H1 (cell line): ENCODE measurements at regions not wholly inside any gene's neighbourhood (a gene's known extent, or its start where the extent isn't known, plus 50 kb on each side); places are given as distances from the start of the nearest gene placed in this dataset.

Experiments
- CTCF ChIA-PET: fragments of 300-600 bp; sonication (Branson Sonifier 250); formaldehyde crosslinking; loops from one replicate; lab custom pipeline; 2021; ENCODE audit not compliant: partially characterized antibody; lab: Charles Lee
- POLR2A ChIA-PET: fragments of 300-600 bp; sonication (Branson Sonifier 250); formaldehyde crosslinking; loops from one replicate; lab custom pipeline; 2021; ENCODE audit warnings: inconsistent platforms; ENCODE audit not compliant: partially characterized antibody; lab: Charles Lee
- DNase-seq, 2 experiments: peaks; one replicate each; pipeline versions ENCODE4 v3.0.0 to v3.0.0-alpha.2; 2010 to 2022; ENCODE audit warnings: low spot score in 2 of 2, low read depth in 1 of 2, mixed read lengths in 1 of 2
- FAIRE-seq: peaks from 2 replicates; lab custom pipeline; 2011; peaks lifted over from hg19 to GRCh38; lab: Jason Lieb, UNC
- H2AFZ ChIP-seq: 2 replicates; pipeline ENCODE4 v1.8.1; 2012; ENCODE audit warnings: low read length, inconsistent platforms
- H2AK5ac ChIP-seq: 2 replicates; pipeline ENCODE4 v1.6.1; 2013; ENCODE audit warnings: low read depth, low read length
- H2BK120ac ChIP-seq: replicated peaks from 2 replicates; pipeline ENCODE3; 2013; ENCODE audit warnings: low read depth, low read length, inconsistent platforms
- H2BK12ac ChIP-seq: 2 replicates; pipeline ENCODE4 v1.6.1; 2013; ENCODE audit warnings: low read depth, low read length
- H2BK15ac ChIP-seq: 2 replicates; pipeline ENCODE4 v1.6.1; 2013; ENCODE audit warnings: low read length
- H2BK20ac ChIP-seq: 2 replicates; pipeline ENCODE4 v1.6.1; 2013; ENCODE audit warnings: low read length
- H2BK5ac ChIP-seq: 2 replicates; pipeline ENCODE4 v1.6.1; 2013; ENCODE audit warnings: low read depth, low read length
- H3K14ac ChIP-seq: 2 replicates; pipeline ENCODE4 v1.6.1; 2013; ENCODE audit warnings: inconsistent platforms; ENCODE audit not compliant: insufficient read length
- H3K18ac ChIP-seq: 2 replicates; pipeline ENCODE4 v1.6.1; 2013; ENCODE audit warnings: low read length; ENCODE audit errors: extremely low read depth
- H3K23ac ChIP-seq: 2 replicates; pipeline ENCODE4 v1.6.1; 2013; ENCODE audit warnings: inconsistent platforms; ENCODE audit not compliant: insufficient read length
- H3K23me2 ChIP-seq: 2 replicates; pipeline ENCODE4 v1.6.1; 2013; ENCODE audit warnings: low read depth, low read length
- H3K27ac ChIP-seq: 2 replicates; pipeline ENCODE4 v1.6.1; 2011; ENCODE audit warnings: low read depth, low read length, inconsistent platforms
- H3K27me3 ChIP-seq, 4 experiments: replicated peaks in 1 of 4; 1 replicate in 1 of 4; 2 replicates in 3 of 4; pipeline versions ENCODE4 v1.6.1 to v1.8.1; 2011 to 2013; ENCODE audit warnings: low read length in 3 of 4, mild to moderate bottlenecking in 3 of 4, inconsistent platforms in 2 of 4, mixed read lengths in 2 of 4, moderate library complexity in 1 of 4; ENCODE audit not compliant: control insufficient read depth in 3 of 4, insufficient read depth in 3 of 4; ENCODE audit errors: extremely low read depth in 1 of 4
- H3K36me3 ChIP-seq, 4 experiments: 2 replicates each; pipeline versions ENCODE4 v1.6.1 to v1.8.1; 2011 to 2013; ENCODE audit warnings: mild to moderate bottlenecking in 4 of 4, low read length in 3 of 4, moderate library complexity in 2 of 4, control low read depth in 1 of 4, inconsistent platforms in 1 of 4; ENCODE audit not compliant: insufficient read depth in 4 of 4, control insufficient read depth in 2 of 4
- H3K4ac ChIP-seq: replicated peaks from 2 replicates; pipeline ENCODE3; 2013; ENCODE audit warnings: low read length, low read depth, mixed read lengths, inconsistent platforms; ENCODE audit not compliant: insufficient read length
- H3K4me1 ChIP-seq, 4 experiments: replicated peaks in 1 of 4; 1 replicate in 1 of 4; 2 replicates in 3 of 4; pipeline versions ENCODE4 v1.6.1 to v1.8.1; 2011 to 2013; ENCODE audit warnings: low read length in 3 of 4, inconsistent platforms in 2 of 4, mixed read lengths in 1 of 4; ENCODE audit not compliant: insufficient read depth in 4 of 4, control insufficient read depth in 3 of 4
- H3K4me2 ChIP-seq, 2 experiments: 2 replicates each; pipeline versions ENCODE4 v1.6.1 to v1.8.1; 2011 to 2013; ENCODE audit warnings: low read depth in 2 of 2, low read length in 2 of 2, control low read depth in 1 of 2, inconsistent platforms in 1 of 2, mild to moderate bottlenecking in 1 of 2; ENCODE audit not compliant: insufficient read depth in 1 of 2
- H3K4me3 ChIP-seq, 4 experiments: fragments of 200-600, 300-600 bp in 1 of 4; sonication (generic), shearing (Covaris generic), sonication (Bioruptor Twin) in 1 of 4; 2 replicates each; pipeline versions ENCODE4 v1.5.1 to v1.8.1; 2011 to 2016; ENCODE audit warnings: low read length in 4 of 4, low read depth in 3 of 4, control low read depth in 2 of 4, inconsistent platforms in 2 of 4, mild to moderate bottlenecking in 2 of 4, mixed read lengths in 1 of 4, moderate library complexity in 1 of 4; ENCODE audit not compliant: insufficient read depth in 2 of 4; ENCODE audit errors: extremely low read depth in 1 of 4
- H3K56ac ChIP-seq: replicated peaks from 2 replicates; pipeline ENCODE3; 2013; ENCODE audit warnings: low read depth, mild to moderate bottlenecking, mixed read lengths, low read length, inconsistent platforms; ENCODE audit not compliant: insufficient read length
- H3K79me1 ChIP-seq: 2 replicates; pipeline ENCODE4 v1.6.1; 2013; ENCODE audit warnings: low read depth, low read length, control low read depth
- H3K79me2 ChIP-seq, 2 experiments: 2 replicates each; pipeline versions ENCODE4 v1.6.1 to v1.8.1; 2012 to 2013; ENCODE audit warnings: low read length in 2 of 2, mild to moderate bottlenecking in 2 of 2, inconsistent platforms in 1 of 2; ENCODE audit not compliant: insufficient read depth in 2 of 2, control insufficient read depth in 1 of 2
- H3K9ac ChIP-seq, 4 experiments: replicated peaks in 1 of 4; 1 replicate in 1 of 4; 2 replicates in 3 of 4; pipeline versions ENCODE4 v1.6.1 to v1.8.1; 2011 to 2013; ENCODE audit warnings: low read depth in 3 of 4, low read length in 3 of 4, control low read depth in 2 of 4, mild to moderate bottlenecking in 2 of 4, moderate library complexity in 2 of 4, inconsistent platforms in 1 of 4; ENCODE audit errors: extremely low read depth in 1 of 4
- H3K9me3 ChIP-seq, 2 experiments: 2 replicates each; pipeline versions ENCODE4 v1.6.1 to v1.8.1; 2012 to 2013; ENCODE audit warnings: mild to moderate bottlenecking in 2 of 2, moderate library complexity in 2 of 2, control low read depth in 1 of 2, inconsistent platforms in 1 of 2, low read depth in 1 of 2, low read length in 1 of 2, mixed read lengths in 1 of 2; ENCODE audit not compliant: insufficient read depth in 2 of 2
- H4K20me1 ChIP-seq, 2 experiments: replicated peaks in 1 of 2; 2 replicates each; pipeline versions ENCODE3 to v1.8.1; 2011 to 2013; ENCODE audit warnings: inconsistent platforms in 2 of 2, low read length in 2 of 2, mild to moderate bottlenecking in 1 of 2; ENCODE audit not compliant: insufficient read depth in 2 of 2, control insufficient read depth in 1 of 2
- H4K5ac ChIP-seq: 2 replicates; pipeline ENCODE4 v1.6.1; 2013; ENCODE audit warnings: low read length, low read depth, mixed read lengths, inconsistent platforms; ENCODE audit not compliant: insufficient read length
- H4K8ac ChIP-seq: 2 replicates; pipeline ENCODE4 v1.8.0; 2013; ENCODE audit warnings: mild to moderate bottlenecking, moderate library complexity, low read length, inconsistent platforms; ENCODE audit not compliant: insufficient read depth; ENCODE audit errors: extremely low read depth
- H4K91ac ChIP-seq: replicated peaks from 2 replicates; pipeline ENCODE3; 2013; ENCODE audit warnings: low read length, mixed read lengths, inconsistent platforms; ENCODE audit not compliant: insufficient read length
- CBX5 ChIP-seq: fragments of 300-800, 300-1000 bp; sonication (generic); IDR thresholded peaks from 2 replicates; pipeline ENCODE4 v1.7.1; 2016; ENCODE audit warnings: antibody characterized with exemption, low read length, low read depth
- CHD1 ChIP-seq: IDR thresholded peaks from 2 replicates; pipeline ENCODE4 v1.6.1; 2012; ENCODE audit warnings: low read depth, low read length, improper control_type of control experiment
- EP300 ChIP-seq, 2 experiments: IDR thresholded peaks; 1 replicate in 1 of 2; 2 replicates in 1 of 2; pipeline ENCODE4 v1.6.1; 2011 to 2012; ENCODE audit warnings: low read depth in 2 of 2, low read length in 2 of 2, mild to moderate bottlenecking in 2 of 2, borderline replicate concordance in 1 of 2, inconsistent platforms in 1 of 2, moderate library complexity in 1 of 2
- GABPA ChIP-seq: IDR thresholded peaks from 2 replicates; pipeline ENCODE4 v1.6.1; 2011; ENCODE audit warnings: mild to moderate bottlenecking, low read length, moderate library complexity, borderline replicate concordance; ENCODE audit not compliant: insufficient read depth
- HDAC6 ChIP-seq: IDR thresholded peaks from one replicate; pipeline ENCODE4 v1.7.1; 2012; ENCODE audit warnings: low read depth, mild to moderate bottlenecking, inconsistent platforms, low read length, moderate library complexity
- JUND ChIP-seq: IDR thresholded peaks from 2 replicates; pipeline ENCODE4 v1.6.1; 2011; ENCODE audit warnings: mild to moderate bottlenecking, improper control_type of control experiment, low read length
- KDM4A ChIP-seq: IDR thresholded peaks from one replicate; pipeline ENCODE4 v1.7.1; 2012; ENCODE audit warnings: low read depth, mild to moderate bottlenecking, moderate library complexity, low read length, inconsistent platforms; ENCODE audit not compliant: severe bottlenecking
- PHF8 ChIP-seq: fragments of 200-600 bp; sonication (generic); conservative IDR thresholded peaks from 2 replicates; pipeline ENCODE4 v1.7.1; 2012; ENCODE audit warnings: low read depth, mild to moderate bottlenecking, inconsistent platforms, low read length, moderate library complexity
- POLR2AphosphoS5 ChIP-seq: IDR thresholded peaks from 2 replicates; pipeline ENCODE4 v1.6.1; 2011; ENCODE audit warnings: low read depth, low read length
- RFX5 ChIP-seq: IDR thresholded peaks from 2 replicates; pipeline ENCODE4 v1.6.1; 2011; ENCODE audit warnings: low read depth, low read length, improper control_type of control experiment, borderline replicate concordance
- TAF7 ChIP-seq: optimal IDR thresholded peaks from 2 replicates; pipeline ENCODE3; 2011; ENCODE audit warnings: low read depth, mild to moderate bottlenecking, inconsistent platforms, low read length, moderate library complexity, borderline replicate concordance
- ZNF274 ChIP-seq: IDR thresholded peaks from 2 replicates; pipeline ENCODE4 v1.7.0; 2012; ENCODE audit warnings: low read length, borderline replicate concordance; ENCODE audit errors: extremely low read depth
- WGBS, 2 experiments: shearing (Covaris generic) in 1 of 2; methylation state at CpG; one replicate each; pipeline versions ENCODE4 v1.1.6 to v1.1.7; 2013 to 2015; ENCODE audit warnings: low lambda C conversion rate in 2 of 2, mixed read lengths in 2 of 2, inconsistent platforms in 1 of 2, low coverage in 1 of 2, missing lambda C conversion rate in 1 of 2; ENCODE audit not compliant: insufficient replicate concordance in 2 of 2, insufficient coverage in 1 of 2, insufficient read length in 1 of 2; ENCODE audit errors: extremely low coverage in 1 of 2, missing lambda C conversion rate in 1 of 2; 5-methylcytosine and 5-hydroxymethylcytosine counted together
- TF ChIP-seq, protein P1 (sequence below): IDR thresholded peaks from 2 replicates; pipeline ENCODE4 v1.6.1; 2012; ENCODE audit warnings: inconsistent platforms

DNA sequence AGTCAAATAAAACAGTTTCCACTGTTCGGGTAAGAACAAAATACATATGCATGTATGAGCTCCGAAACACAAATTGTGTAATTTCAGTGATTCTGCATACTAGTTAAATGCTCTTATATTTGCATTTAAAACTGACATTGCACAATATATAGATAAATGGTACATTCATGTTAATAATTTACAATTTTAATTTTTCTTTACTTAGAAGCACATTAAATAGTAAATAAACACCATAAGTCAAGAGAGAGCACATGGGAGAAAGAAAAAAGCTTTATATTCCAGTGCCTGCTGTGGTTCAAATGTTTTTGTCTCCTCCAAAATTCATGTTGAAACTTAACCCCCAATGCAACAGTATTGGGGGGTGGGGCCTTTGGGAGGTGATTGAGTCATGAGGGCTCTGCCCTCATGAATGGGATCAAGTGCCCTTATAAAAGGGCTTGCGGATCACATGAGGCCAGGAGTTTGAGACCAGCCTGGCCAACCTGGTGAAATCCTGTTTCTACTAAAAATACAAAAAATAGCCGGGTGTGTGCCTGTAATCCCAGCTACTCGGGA is 322.9 kb downstream of the BCOR start:
- WGBS, 2 experiments: 81% methylated on average over 5 of the region's 5 CpGs; no CpG with 5 or more reads in 1 of the 2 experiments
- H3K23me2 ChIP-seq: no peaks in the 10 kb centered on the region
- POLR2A ChIA-PET: no interaction called here
- TF ChIP-seq TAF7 (no peak), KDM4A (no peak), GABPA (no peak), ZNF274 (no peak), RFX5 (no peak), EP300 (IDR thresholded peaks at IDR 0.05; ENCODE audit: borderline replicate concordance in 1 of 2, low read depth in 2 of 2, low read length in 2 of 2) (no peak), HDAC6 (no peak), PHF8 (no peak), CHD1 (no peak), CBX5 (no peak), JUND (no peak), POLR2AphosphoS5 (no peak)
- TF ChIP-seq, protein P1, sequence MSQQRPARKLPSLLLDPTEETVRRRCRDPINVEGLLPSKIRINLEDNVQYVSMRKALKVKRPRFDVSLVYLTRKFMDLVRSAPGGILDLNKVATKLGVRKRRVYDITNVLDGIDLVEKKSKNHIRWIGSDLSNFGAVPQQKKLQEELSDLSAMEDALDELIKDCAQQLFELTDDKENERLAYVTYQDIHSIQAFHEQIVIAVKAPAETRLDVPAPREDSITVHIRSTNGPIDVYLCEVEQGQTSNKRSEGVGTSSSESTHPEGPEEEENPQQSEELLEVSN: no peak

More for the DNA sequence above, 322.9 kb downstream of the BCOR start:
- H2BK12ac ChIP-seq: no peak overlapping the region
- FAIRE-seq (no peak), DNase-seq (no peak)
- no peak overlapping the region; the same call in 1 of the 2 replicates for H3K18ac ChIP-seq
- H3K4me2 ChIP-seq: no peak overlapping the region; a peak in 1 of 4 replicates
- no peak overlapping the region for H2AFZ ChIP-seq
- no peak overlapping the region for H3K14ac ChIP-seq
- peak overlapping the region; percentile 98 for H2BK120ac ChIP-seq
- H3K79me1 ChIP-seq: no peaks in the 10 kb centered on the region
- H2BK15ac ChIP-seq: no peak overlapping the region
- peak overlapping the region; percentile 38 for H3K4ac ChIP-seq
- peaks cover under 1 to 8% of the 10 kb centered on the region in 2 experiments; a peak in 2 of 4 replicates for H3K9me3 ChIP-seq
- H4K20me1 ChIP-seq: no peaks in the 10 kb centered on the region
- H2AK5ac ChIP-seq: no peak overlapping the region
- H3K4me1 ChIP-seq: peaks cover 2 to 25% (median 13%) of the 10 kb centered on the region in 4 experiments; a peak in 5 of 7 replicates
- H4K8ac ChIP-seq: no peak overlapping the region
- no peak overlapping the region for H3K23ac ChIP-seq
- H3K4me3 ChIP-seq: no peak overlapping the region
- no peak overlapping the region for H3K27ac ChIP-seq
- no peak overlapping the region for H4K5ac ChIP-seq
- no peak overlapping the region for H4K91ac ChIP-seq
- H3K79me2 ChIP-seq: no peaks in the 10 kb centered on the region
- no peak overlapping the region for H3K56ac ChIP-seq
- no peak overlapping the region for H3K9ac ChIP-seq
- H3K36me3 ChIP-seq: no peaks in the 10 kb centered on the region
- H3K27me3 ChIP-seq: no peaks in the 10 kb centered on the region; a peak in 1 of 7 replicates
- H2BK5ac ChIP-seq: no peak overlapping the region
- H2BK20ac ChIP-seq: no peak overlapping the region
- CTCF ChIA-PET: no interaction called here
